ENCODE measurements at regions not wholly inside any gene's neighbourhood (a gene's known extent, or its start where the extent isn't known, plus 50 kb on each side); places are given as distances from the start of the nearest gene placed in this dataset.

GRCh38 chr20:7257692-7258466, 490.4 kb downstream of the BMP2 start:
- Histone ChIP-seq H3K79me2 (ENCODE audit: insufficient read depth, low read length) (no peaks in the 10 kb centered on the region), H3K4me3 (ENCODE audit: low read depth in 1 of 2, low read length in 2 of 2) (no peak overlapping the region), H3K27me3 (ENCODE audit: insufficient read depth, low read length, poor library complexity) (no peaks in the 10 kb centered on the region), H3K4me2 (ENCODE audit: insufficient read depth, low read length) (no peak overlapping the region), H3K9ac (ENCODE audit: low read depth, low read length) (no peak overlapping the region), H3K36me3 (ENCODE audit: insufficient read depth, low read length) (no peaks in the 10 kb centered on the region), H2AFZ (ENCODE audit: low read depth, low read length) (no peak overlapping the region), H3K27ac (ENCODE audit: low read length) (no peak overlapping the region), H3K9me3 (ENCODE audit: insufficient read depth, low read length, severe bottlenecking) (no peaks in the 10 kb centered on the region), H4K20me1 (ENCODE audit: insufficient read depth, low read length) (no peaks in the 10 kb centered on the region), H3K4me1 (ENCODE audit: insufficient read depth, low read length) (no peaks in the 10 kb centered on the region)
- no peak for TF ChIP-seq EZH2 (IDR thresholded peaks at IDR 0.05; ENCODE audit: borderline replicate concordance, low read depth, low read length, severe bottlenecking)
- TF ChIP-seq CTCF (IDR thresholded peaks at IDR 0.05; ENCODE audit: borderline replicate concordance, extremely low read depth, low read length, poor library complexity, severe bottlenecking) = no peak
- DNase-seq = no peak
- no peak for ATAC-seq (ENCODE audit: insufficient read depth, low read depth)

DNA sequence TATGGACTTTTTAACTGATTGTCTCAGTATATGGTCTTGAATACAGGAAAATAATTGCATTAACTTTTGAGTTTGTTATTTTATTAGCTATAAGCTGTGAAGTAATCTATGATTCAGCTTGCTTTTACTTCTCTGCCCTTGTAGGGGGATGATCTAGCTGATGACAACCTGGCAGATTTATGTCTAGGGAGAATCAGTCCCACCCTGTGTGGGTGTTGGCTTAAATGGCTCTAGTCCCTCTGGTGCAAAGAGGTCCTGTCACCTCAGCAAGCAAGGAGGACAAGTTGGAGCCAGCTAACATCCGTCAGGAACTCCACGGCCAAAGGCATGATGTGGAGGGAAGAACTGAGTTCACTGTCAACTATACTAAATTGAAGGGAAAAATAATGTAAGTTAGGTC, 495.3 kb downstream of the BMP2 start:
- no peak overlapping the region for H2AFZ ChIP-seq (ENCODE audit: low read depth, low read length)
- no peak overlapping the region for H3K9ac ChIP-seq (ENCODE audit: low read depth, low read length)
- H3K4me3 ChIP-seq (ENCODE audit: low read depth in 1 of 2, low read length in 2 of 2) = no peak overlapping the region
- no peaks in the 10 kb centered on the region for H3K36me3 ChIP-seq (ENCODE audit: insufficient read depth, low read length)
- ATAC-seq (ENCODE audit: insufficient read depth, low read depth) (no peak), DNase-seq (no peak)
- no peaks in the 10 kb centered on the region for H4K20me1 ChIP-seq (ENCODE audit: insufficient read depth, low read length)
- no peaks in the 10 kb centered on the region for H3K79me2 ChIP-seq (ENCODE audit: insufficient read depth, low read length)
- TF ChIP-seq CTCF (IDR thresholded peaks at IDR 0.05; ENCODE audit: borderline replicate concordance, extremely low read depth, low read length, poor library complexity, severe bottlenecking) (no peak), EZH2 (IDR thresholded peaks at IDR 0.05; ENCODE audit: borderline replicate concordance, low read depth, low read length, severe bottlenecking) (no peak)
- H3K4me2 ChIP-seq (ENCODE audit: insufficient read depth, low read length) = no peak overlapping the region
- H3K27ac ChIP-seq (ENCODE audit: low read length) = no peak overlapping the region
- no peaks in the 10 kb centered on the region for H3K4me1 ChIP-seq (ENCODE audit: insufficient read depth, low read length)
- no peaks in the 10 kb centered on the region for H3K9me3 ChIP-seq (ENCODE audit: insufficient read depth, low read length, severe bottlenecking)
- H3K27me3 ChIP-seq (ENCODE audit: insufficient read depth, low read length, poor library complexity) = peaks cover 2% of the 10 kb centered on the region

DNA sequence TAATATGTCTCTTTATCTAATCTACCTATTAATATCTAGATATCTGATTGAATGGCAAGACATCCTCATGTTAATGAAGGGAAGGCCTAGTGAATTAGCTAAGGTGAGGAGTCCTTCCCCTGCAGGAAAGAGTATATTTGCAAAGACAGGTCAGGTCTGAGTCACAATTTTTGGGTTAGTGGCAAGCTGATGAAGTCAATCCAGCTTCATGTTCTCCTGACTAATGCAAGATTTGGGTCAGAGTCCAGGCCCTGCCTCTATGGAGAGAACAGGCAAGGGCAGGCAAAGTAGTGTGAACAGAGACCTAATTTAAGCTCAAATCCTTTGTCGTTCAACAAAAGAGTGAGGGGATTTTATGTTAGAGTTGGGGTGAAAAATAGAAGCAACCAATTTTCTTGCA, 496.7 kb downstream of the BMP2 start:
- no peak overlapping the region for H3K4me3 ChIP-seq (ENCODE audit: low read depth in 1 of 2, low read length in 2 of 2)
- TF ChIP-seq CTCF (IDR thresholded peaks at IDR 0.05; ENCODE audit: borderline replicate concordance, extremely low read depth, low read length, poor library complexity, severe bottlenecking) (no peak), EZH2 (IDR thresholded peaks at IDR 0.05; ENCODE audit: borderline replicate concordance, low read depth, low read length, severe bottlenecking) (no peak)
- H3K4me1 ChIP-seq (ENCODE audit: insufficient read depth, low read length) = no peaks in the 10 kb centered on the region
- no peak overlapping the region for H2AFZ ChIP-seq (ENCODE audit: low read depth, low read length)
- peaks cover 2% of the 10 kb centered on the region for H3K27me3 ChIP-seq (ENCODE audit: insufficient read depth, low read length, poor library complexity)
- no peak overlapping the region for H3K4me2 ChIP-seq (ENCODE audit: insufficient read depth, low read length)
- DNase-seq (no peak), ATAC-seq (ENCODE audit: insufficient read depth, low read depth) (no peak)
- no peak overlapping the region for H3K9ac ChIP-seq (ENCODE audit: low read depth, low read length)
- H3K79me2 ChIP-seq (ENCODE audit: insufficient read depth, low read length) = no peaks in the 10 kb centered on the region
- H3K36me3 ChIP-seq (ENCODE audit: insufficient read depth, low read length) = no peaks in the 10 kb centered on the region
- H4K20me1 ChIP-seq (ENCODE audit: insufficient read depth, low read length) = no peaks in the 10 kb centered on the region
- H3K27ac ChIP-seq (ENCODE audit: low read length) = no peak overlapping the region
- no peaks in the 10 kb centered on the region for H3K9me3 ChIP-seq (ENCODE audit: insufficient read depth, low read length, severe bottlenecking)

All from DND-41 (cell line).